Prostate gland (tissue), 2 donors: ENCODE measurements at regions not wholly inside any gene's neighbourhood (a gene's known extent, or its start where the extent isn't known, plus 50 kb on each side); places are given as distances from the start of the nearest gene placed in this dataset.
"Not testable (repeated sequence)": the region's sequence is repeated elsewhere in the genome, so short reads cannot be mapped to it uniquely, and the experiment has no call there.

Experiments
- DNase-seq: peaks from one replicate; pipeline ENCODE4 v3.0.0-alpha.2; 2019; ENCODE audit warnings: low spot score
- H3K27ac ChIP-seq, 2 donors: fragments of 200-600 bp; sonication (generic); 2 replicates each; pipeline ENCODE4 v1.5.1; 2017 to 2019
- H3K27me3 ChIP-seq: fragments of 200-600 bp; sonication (generic); replicated peaks from 2 replicates; pipeline ENCODE4 v1.5.1; 2019; ENCODE audit not compliant: insufficient read depth
- H3K36me3 ChIP-seq, 2 donors: fragments of 200-600 bp; sonication (generic); 1 replicate in 1 of 2; 2 replicates in 1 of 2; pipeline versions ENCODE4 v1.5.1 to v1.8.1; 2017 to 2019
- H3K4me1 ChIP-seq: fragments of 200-600 bp; sonication (generic); replicated peaks from 2 replicates; pipeline ENCODE4 v1.5.1; 2019
- H3K4me3 ChIP-seq, 2 donors: fragments of 200-600 bp; sonication (generic); 2 replicates each; pipeline ENCODE4 v1.5.1; 2017 to 2019
- H3K9me3 ChIP-seq: fragments of 200-600 bp; sonication (generic); 2 replicates; pipeline ENCODE4 v1.5.1; 2017
- WGBS: methylation state at CpG from one replicate; pipeline ENCODE4 v1.1.5; 2018; 5-methylcytosine and 5-hydroxymethylcytosine counted together
- intact Hi-C: fragments of 100-400 bp; cut with DNase I; formaldehyde crosslinking; loops from one replicate; pipeline ENCODE4 v1.14.2; 2022

DNA sequence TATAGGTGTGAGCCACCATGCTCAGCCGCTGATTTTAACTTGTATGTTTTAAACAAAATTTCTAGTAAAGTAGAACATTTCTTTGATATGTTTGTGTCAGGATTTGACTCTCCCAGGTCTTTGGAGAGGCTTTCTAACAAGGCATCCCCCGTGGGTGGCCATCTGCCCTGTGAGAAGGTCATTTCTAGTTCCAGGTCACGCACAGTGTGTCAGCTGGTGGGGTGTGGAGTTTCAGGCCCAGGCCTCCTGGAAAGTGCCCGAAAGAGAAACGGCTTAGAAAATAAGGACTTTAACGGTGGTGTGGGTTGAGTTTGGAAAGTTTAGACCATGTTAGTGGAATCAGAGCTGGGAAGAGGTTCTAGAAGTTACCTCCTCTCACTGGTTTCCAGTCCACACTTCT, 61.0 kb downstream of the SPDYE17 start:
- intact Hi-C loops, H3K27me3 ChIP-seq, H3K36me3 ChIP-seq, H3K4me1 ChIP-seq, H3K9me3 ChIP-seq, H3K27ac ChIP-seq, H3K4me3 ChIP-seq, DNase-seq: not testable (repeated sequence)
- WGBS: 80% methylated on average over 1 of the region's 6 CpGs

DNA sequence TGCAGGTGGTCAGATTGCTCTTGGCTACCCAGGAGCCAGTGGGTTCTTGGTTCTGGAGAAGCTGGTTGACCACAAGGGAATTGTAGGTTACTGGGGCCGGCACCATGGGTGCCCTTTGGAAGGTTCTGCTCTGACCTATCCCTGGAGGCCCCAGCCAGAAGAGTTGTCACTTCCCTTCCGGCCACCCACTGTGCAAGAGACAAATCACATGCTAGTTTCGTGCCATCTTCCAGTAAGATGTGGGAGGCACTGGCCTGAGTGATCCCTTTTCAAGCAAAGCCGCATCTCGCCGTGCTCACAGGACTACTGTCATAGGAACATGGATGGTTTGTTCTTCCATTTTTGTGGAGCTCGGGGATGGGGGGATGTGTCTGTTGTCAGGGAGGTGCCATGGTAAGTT, 62.3 kb downstream of the SPDYE17 start:
- DNase-seq, H3K27ac ChIP-seq, H3K36me3 ChIP-seq, H3K4me3 ChIP-seq, H3K4me1 ChIP-seq, H3K27me3 ChIP-seq, H3K9me3 ChIP-seq, intact Hi-C loops: not testable (repeated sequence)
- 100% methylated on average over 1 of the region's 7 CpGs for WGBS

DNA sequence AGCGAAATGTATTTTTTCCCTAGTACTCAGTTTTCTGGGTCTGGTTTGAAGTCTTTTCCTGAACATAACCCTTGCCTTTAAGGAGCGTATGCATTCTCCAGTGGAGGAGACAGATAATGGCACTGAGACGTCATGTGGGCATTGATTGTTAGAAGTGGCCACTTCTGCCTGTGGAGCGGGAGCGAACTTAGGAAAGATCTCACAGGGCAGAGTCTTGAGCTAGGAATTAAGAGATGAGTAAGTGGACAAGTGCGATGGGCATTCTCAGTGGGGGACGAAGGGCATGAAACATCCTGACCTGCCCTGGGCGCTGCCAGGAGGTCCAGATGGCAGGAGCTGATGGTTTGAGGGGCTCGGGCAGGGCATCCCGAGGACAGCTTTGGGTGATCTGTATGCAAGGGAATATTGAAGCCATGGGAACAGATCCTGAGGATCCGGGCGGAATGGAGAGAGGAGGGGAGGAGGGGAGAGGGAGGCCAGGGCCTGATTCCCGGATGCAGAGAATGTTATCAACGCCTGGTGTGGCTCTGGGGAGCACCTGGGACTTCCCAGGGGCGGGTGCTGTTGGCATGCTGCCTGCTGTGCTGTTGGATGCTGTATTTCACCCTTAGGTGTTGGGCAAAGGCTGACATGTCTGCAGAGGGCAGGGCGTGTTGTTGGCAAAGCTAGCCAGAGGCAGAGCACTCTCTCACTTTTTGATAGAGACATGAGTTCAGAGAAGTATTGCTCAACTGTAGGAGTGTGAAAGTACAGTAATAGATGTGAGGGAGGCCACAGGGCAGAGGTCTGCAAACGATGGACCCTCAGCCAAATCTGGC, 66.2 kb downstream of the SPDYE17 start:
- DNase-seq, H3K36me3 ChIP-seq, H3K4me1 ChIP-seq, H3K27me3 ChIP-seq, H3K27ac ChIP-seq, H3K4me3 ChIP-seq, H3K9me3 ChIP-seq, intact Hi-C loops: not testable (repeated sequence)
- WGBS: no CpG with 5 or more reads among the region's 17 CpGs

DNA sequence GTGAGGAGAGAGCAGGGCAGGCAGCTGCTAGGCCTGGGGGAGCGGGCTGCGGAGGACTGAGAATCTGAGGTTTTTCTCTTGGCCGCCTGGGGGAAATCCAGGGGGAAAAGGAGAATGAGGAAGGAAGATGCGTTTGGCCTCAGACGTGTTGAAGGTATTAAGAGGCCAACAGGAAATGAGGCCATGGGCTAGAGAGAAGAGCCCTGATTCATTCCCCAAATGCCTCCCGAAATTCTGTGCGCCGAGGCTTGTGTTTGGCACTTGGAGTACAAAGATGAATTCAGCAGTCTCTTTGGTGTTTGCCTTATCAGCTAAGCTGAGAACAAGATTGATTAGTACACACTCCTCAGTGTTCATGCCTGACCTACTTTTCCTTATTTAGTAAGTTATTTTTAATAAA, 68.1 kb downstream of the SPDYE17 start:
- intact Hi-C loops, H3K36me3 ChIP-seq, H3K4me3 ChIP-seq, H3K4me1 ChIP-seq, H3K27ac ChIP-seq, DNase-seq, H3K9me3 ChIP-seq, H3K27me3 ChIP-seq: not testable (repeated sequence)
- no CpG with 5 or more reads among the region's 8 CpGs for WGBS

DNA sequence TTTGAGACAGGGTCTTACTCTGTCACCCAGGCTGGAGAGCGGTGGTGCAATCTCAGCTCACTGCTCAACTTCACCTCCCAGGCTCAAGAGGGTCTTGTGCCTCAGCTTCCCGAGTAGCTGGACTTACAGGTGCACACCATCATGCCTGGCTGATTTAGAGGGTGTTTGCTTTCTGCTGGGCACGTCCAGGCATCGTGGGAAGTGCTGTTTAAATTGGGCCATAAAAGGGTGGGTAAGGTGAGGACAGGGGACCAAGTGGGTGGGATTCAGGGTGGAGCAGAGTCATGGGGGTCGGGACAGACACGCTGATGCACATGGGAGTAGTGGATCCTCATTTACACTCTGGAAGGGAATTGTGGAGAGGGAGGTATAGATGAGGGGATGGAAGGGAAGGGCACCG, 69.1 kb downstream of the SPDYE17 start:
- H3K4me1 ChIP-seq, H3K9me3 ChIP-seq, intact Hi-C loops, H3K4me3 ChIP-seq, H3K36me3 ChIP-seq, H3K27me3 ChIP-seq, DNase-seq, H3K27ac ChIP-seq: not testable (repeated sequence)
- WGBS: 69% methylated on average over 4 of the region's 7 CpGs

DNA sequence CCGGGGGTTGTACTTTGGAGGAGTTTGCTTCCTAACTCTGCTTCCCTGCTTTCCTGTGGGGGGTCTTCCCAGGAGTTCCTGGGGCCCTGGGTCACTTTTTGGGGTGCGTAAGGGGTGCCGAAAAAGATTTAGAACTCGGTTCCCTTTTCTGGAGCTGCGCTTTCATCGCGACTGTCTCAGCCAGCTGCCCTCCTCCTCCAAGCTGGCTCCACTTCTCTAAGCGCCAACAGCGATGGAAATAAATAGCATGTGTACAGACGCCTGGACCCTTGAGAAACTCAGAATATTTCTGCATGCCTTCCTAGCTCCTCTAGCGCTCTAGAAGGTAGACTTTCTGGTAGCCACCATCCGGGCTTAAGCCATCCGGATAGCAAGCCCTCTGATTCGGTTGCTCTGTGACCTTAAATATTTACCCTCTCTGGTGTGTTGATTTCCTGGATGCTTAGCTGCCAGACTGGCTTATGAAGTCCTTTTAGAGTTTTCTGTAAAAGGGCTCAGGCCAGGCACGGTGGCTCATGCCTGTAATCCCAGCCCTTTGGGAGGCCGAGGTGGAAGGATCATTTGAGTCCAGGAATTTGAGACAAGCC, 71.7 kb downstream of the SPDYE17 start:
- H3K4me1 ChIP-seq, DNase-seq, H3K36me3 ChIP-seq, H3K27me3 ChIP-seq, intact Hi-C loops, H3K27ac ChIP-seq, H3K9me3 ChIP-seq, H3K4me3 ChIP-seq: not testable (repeated sequence)
- WGBS: no CpG with 5 or more reads among the region's 16 CpGs

DNA sequence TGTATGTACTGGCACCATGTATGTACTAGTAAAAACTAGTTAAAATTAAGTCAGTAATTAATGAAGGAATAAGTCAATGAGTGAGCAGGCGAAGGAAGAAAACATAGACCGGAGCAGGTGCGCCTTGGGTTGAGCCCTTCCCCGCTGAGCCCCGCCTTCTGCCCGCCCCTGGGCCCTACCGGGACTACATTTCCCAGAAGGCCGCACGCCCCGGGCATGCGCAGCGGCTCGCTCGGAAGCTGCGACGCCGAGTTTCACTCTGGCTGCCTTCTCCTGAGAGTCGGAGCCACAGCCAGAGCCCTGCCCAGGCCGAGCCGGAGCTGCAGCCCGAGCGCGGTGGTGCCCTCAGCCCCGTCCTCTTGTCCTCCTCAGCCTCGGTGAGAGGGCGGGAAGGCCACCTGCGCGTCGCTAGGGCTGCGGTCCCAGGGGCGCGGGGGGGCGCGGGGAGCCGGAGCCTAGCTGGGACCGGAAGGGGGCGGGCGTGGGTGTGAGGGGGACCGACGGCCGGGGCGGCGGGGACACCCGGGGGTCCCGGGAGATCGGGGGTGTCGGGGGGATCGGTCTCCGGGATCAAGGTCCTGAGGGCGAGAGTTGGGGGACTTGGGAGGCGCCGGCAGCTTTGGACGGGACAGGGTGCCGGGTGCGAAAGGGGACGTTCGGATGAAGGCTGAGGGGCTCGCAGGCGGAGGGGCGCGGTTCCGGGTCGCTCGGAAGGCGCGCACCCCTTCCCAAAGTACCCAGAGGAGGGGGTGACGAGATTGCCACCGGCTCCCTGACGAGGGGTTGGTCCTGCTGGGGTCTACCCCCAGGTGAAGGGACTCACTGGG, 72.4 kb downstream of the SPDYE17 start:
- H3K27ac ChIP-seq, intact Hi-C loops, H3K4me1 ChIP-seq, DNase-seq, H3K4me3 ChIP-seq, H3K36me3 ChIP-seq, H3K9me3 ChIP-seq, H3K27me3 ChIP-seq: not testable (repeated sequence)
- WGBS: no CpG with 5 or more reads among the region's 69 CpGs

GRCh38 chr7:76956531-76956930, 75.6 kb downstream of the SPDYE17 start:
- intact Hi-C loops, H3K36me3 ChIP-seq, H3K27ac ChIP-seq, H3K27me3 ChIP-seq, DNase-seq, H3K9me3 ChIP-seq, H3K4me3 ChIP-seq, H3K4me1 ChIP-seq: not testable (repeated sequence)
- no CpG with 5 or more reads among the region's 5 CpGs for WGBS

DNA sequence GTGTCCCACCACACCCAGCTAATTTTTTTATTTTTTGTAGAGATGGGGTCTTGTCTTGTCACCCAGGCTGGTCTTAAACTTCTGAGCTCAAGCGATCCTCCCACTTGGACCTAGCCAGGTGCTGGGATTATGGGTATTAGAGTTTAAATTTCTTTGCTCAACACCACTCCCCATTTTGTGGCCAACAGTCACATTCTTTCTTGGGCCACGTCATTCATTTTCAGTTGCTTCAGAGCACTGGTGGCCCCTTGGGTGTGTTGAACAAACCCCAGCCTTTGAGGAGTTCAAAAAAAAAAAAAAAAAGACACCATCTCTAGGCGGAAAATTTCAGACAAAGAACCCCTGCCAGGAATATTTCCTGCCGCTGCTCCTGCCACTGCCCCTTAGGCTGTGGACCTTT, 77.0 kb downstream of the SPDYE17 start:
- H3K9me3 ChIP-seq, DNase-seq, H3K4me3 ChIP-seq, H3K36me3 ChIP-seq, intact Hi-C loops, H3K27ac ChIP-seq, H3K4me1 ChIP-seq, H3K27me3 ChIP-seq: not testable (repeated sequence)
- 38% methylated on average over 2 of the region's 4 CpGs for WGBS
